Stomach smooth muscle (tissue), 2 donors: ENCODE measurements at regions not wholly inside any gene's neighbourhood (a gene's known extent, or its start where the extent isn't known, plus 50 kb on each side); places are given as distances from the start of the nearest gene placed in this dataset.
"Not testable (repeated sequence)": the region's sequence is repeated elsewhere in the genome, so short reads cannot be mapped to it uniquely, and the experiment has no call there.

ENCODE experiments used
- H3K27ac ChIP-seq: one replicate; pipeline ENCODE4 v1.7.0; 2013; ENCODE audit warnings: mild to moderate bottlenecking, low read length, inconsistent platforms
- H3K27me3 ChIP-seq, 2 donors: one replicate each; pipeline ENCODE4 v1.7.0; 2013; ENCODE audit warnings: low read length in 2 of 2; ENCODE audit not compliant: insufficient read depth in 2 of 2, control insufficient read depth in 1 of 2
- H3K36me3 ChIP-seq, 2 donors: one replicate each; pipeline ENCODE4 v1.7.0; 2013; ENCODE audit warnings: low read length in 2 of 2; ENCODE audit not compliant: control insufficient read depth in 2 of 2, insufficient read depth in 2 of 2
- H3K4me1 ChIP-seq: one replicate; pipeline ENCODE4 v1.7.0; 2013; ENCODE audit warnings: low read length; ENCODE audit not compliant: control insufficient read depth, insufficient read depth
- H3K4me3 ChIP-seq, 2 donors: one replicate each; pipeline ENCODE4 v1.7.0; 2013; ENCODE audit warnings: low read length in 2 of 2
- H3K9ac ChIP-seq, 2 donors: one replicate each; pipeline ENCODE4 v1.7.0; 2013; ENCODE audit warnings: low read length in 2 of 2, mild to moderate bottlenecking in 1 of 2
- H3K9me3 ChIP-seq, 2 donors: one replicate each; pipeline ENCODE4 v1.7.0; 2013; ENCODE audit warnings: low read length in 2 of 2; ENCODE audit not compliant: control insufficient read depth in 2 of 2
- donor health status: healthy.
- donor health status: Pancreatic carcinoma.

GRCh38 chr2:32874931-32875330, 71.8 kb upstream of the LTBP1 start:
- peak overlapping the region in 1 of 2 donors; percentile 29 for H3K4me3 ChIP-seq
- H3K9me3 ChIP-seq = no peaks in the 10 kb centered on the region
- H3K4me1 ChIP-seq = peaks cover 6% of the 10 kb centered on the region
- H3K27me3 ChIP-seq = no peaks in the 10 kb centered on the region
- H3K27ac ChIP-seq = no peak overlapping the region
- no peaks in the 10 kb centered on the region for H3K36me3 ChIP-seq
- H3K9ac ChIP-seq = no peak overlapping the region

- Histone ChIP-seq H3K27ac (no peak overlapping the region), H3K9me3 (no peaks in the 10 kb centered on the region), H3K27me3 (no peaks in the 10 kb centered on the region), H3K36me3 (no peaks in the 10 kb centered on the region), H3K9ac (no peak overlapping the region), H3K4me1 (peaks cover 6% of the 10 kb centered on the region), H3K4me3 (no peak overlapping the region)
Observed at GRCh38 chr2:32877587-32878510, 68.9 kb upstream of the LTBP1 start.

- not testable (repeated sequence) for H3K9me3 ChIP-seq, H3K4me1 ChIP-seq, H3K27ac ChIP-seq, H3K36me3 ChIP-seq, H3K9ac ChIP-seq, H3K4me3 ChIP-seq, H3K27me3 ChIP-seq
Observed at GRCh38 chr2:32879943-32880342, 66.8 kb upstream of the LTBP1 start.

GRCh38 chr2:32882816-32883810, 63.6 kb upstream of the LTBP1 start:
- Histone ChIP-seq H3K9ac (no peak overlapping the region), H3K36me3 (no peaks in the 10 kb centered on the region), H3K27me3 (no peaks in the 10 kb centered on the region), H3K4me3 (no peak overlapping the region), H3K9me3 (no peaks in the 10 kb centered on the region), H3K4me1 (peaks cover 6% of the 10 kb centered on the region), H3K27ac (no peak overlapping the region)

- no peak overlapping the region for H3K27ac ChIP-seq
- no peak overlapping the region for H3K9ac ChIP-seq
- no peaks in the 10 kb centered on the region for H3K36me3 ChIP-seq
- no peaks in the 10 kb centered on the region for H3K4me1 ChIP-seq
- H3K9me3 ChIP-seq = no peaks in the 10 kb centered on the region
- no peak overlapping the region for H3K4me3 ChIP-seq
- no peaks in the 10 kb centered on the region for H3K27me3 ChIP-seq
Observed at GRCh38 chr2:32884346-32884745, 62.4 kb upstream of the LTBP1 start.

- H3K27ac ChIP-seq, H3K36me3 ChIP-seq, H3K27me3 ChIP-seq, H3K9me3 ChIP-seq, H3K4me1 ChIP-seq, H3K4me3 ChIP-seq, H3K9ac ChIP-seq: not testable (repeated sequence)
Observed at GRCh38 chr2:32886397-32887055, 60.2 kb upstream of the LTBP1 start.

GRCh38 chr2:32887125-32887524, 59.6 kb upstream of the LTBP1 start:
- H3K4me1 ChIP-seq = no peaks in the 10 kb centered on the region
- no peak overlapping the region for H3K27ac ChIP-seq
- H3K9me3 ChIP-seq = no peaks in the 10 kb centered on the region
- H3K36me3 ChIP-seq = no peaks in the 10 kb centered on the region
- H3K4me3 ChIP-seq = no peak overlapping the region
- no peak overlapping the region for H3K9ac ChIP-seq
- no peaks in the 10 kb centered on the region for H3K27me3 ChIP-seq

GRCh38 chr2:32894119-32894728, 52.5 kb upstream of the LTBP1 start:
- no peaks in the 10 kb centered on the region for H3K27me3 ChIP-seq
- H3K36me3 ChIP-seq = no peaks in the 10 kb centered on the region
- peaks cover 0 to 6% of the 10 kb centered on the region in 2 donors for H3K9me3 ChIP-seq
- no peak overlapping the region for H3K27ac ChIP-seq
- H3K9ac ChIP-seq = no peak overlapping the region
- no peaks in the 10 kb centered on the region for H3K4me1 ChIP-seq
- H3K4me3 ChIP-seq = no peak overlapping the region

- Histone ChIP-seq H3K4me1 (no peaks in the 10 kb centered on the region), H3K4me3 (peak overlapping the region in 1 of 2 donors; percentile 8), H3K27ac (no peak overlapping the region), H3K9me3 (peaks cover 0 to 6% of the 10 kb centered on the region in 2 donors), H3K9ac (no peak overlapping the region), H3K27me3 (no peaks in the 10 kb centered on the region), H3K36me3 (no peaks in the 10 kb centered on the region)
Observed at GRCh38 chr2:32895424-32895823, 51.3 kb upstream of the LTBP1 start.
